K562 (cell line): ENCODE measurements at regions not wholly inside any gene's neighbourhood (a gene's known extent, or its start where the extent isn't known, plus 50 kb on each side); places are given as distances from the start of the nearest gene placed in this dataset.

ENCODE experiments used
- ATAC-seq: fragments of 200-7000 bp; cut with Tn5 transposase; 3 replicates; pipeline ENCODE4 v1.9.1; 2020; ENCODE audit warnings: moderate library complexity
- BruUV-seq: library from RNA; stranded (reverse); fragments of 400-500 nt; replicated peaks from 2 replicates; lab custom pipeline; 2021; lab: Mats Ljungman, UMichigan
- CTCF ChIA-PET: fragments of 300-600 bp; formaldehyde crosslinking; extraction: SDS; loops from one replicate; lab custom pipeline; 2021; ENCODE audit warnings: low intra/inter-chr PET ratio; lab: Yijun Ruan, JAX
- POLR2A ChIA-PET: fragments of 300-600, 350-650 bp; sonication (Branson Sonifier 250); formaldehyde crosslinking; extraction: SDS; loops from one replicate; lab custom pipeline; 2021; ENCODE audit warnings: antibody characterized with exemption, inconsistent platforms; lab: Yijun Ruan, JAX
- DNase-seq, 4 experiments: peaks; one replicate each; pipeline versions ENCODE4 v3.0.0 to v3.0.0-alpha.2; 2011 to 2018; ENCODE audit warnings: low spot score in 3 of 4, mixed read lengths in 3 of 4; ENCODE audit errors: extremely low read depth in 1 of 4
- FAIRE-seq: peaks from 2 replicates; lab custom pipeline; 2011; peaks lifted over from hg19 to GRCh38; lab: Jason Lieb, UNC
- H2AFZ ChIP-seq: 2 replicates; pipeline ENCODE4 v1.6.0; 2011; ENCODE audit warnings: low read depth, low read length, control low read depth, inconsistent platforms
- H3K27ac ChIP-seq: fragments of 200-600 bp; 3 replicates; pipeline ENCODE4 v1.8.0; 2011; ENCODE audit warnings: low read depth, mild to moderate bottlenecking, control low read depth, inconsistent platforms, low read length, moderate library complexity, mixed read lengths; ENCODE audit errors: extremely low read depth
- H3K27me3 ChIP-seq, 2 experiments: fragments of 300-600 bp in 1 of 2; 2 replicates in 1 of 2; 3 replicates in 1 of 2; pipeline versions ENCODE4 v1.6.0 to v1.8.0; 2011; ENCODE audit warnings: inconsistent platforms in 2 of 2, low read length in 2 of 2, mild to moderate bottlenecking in 1 of 2, mixed read lengths in 1 of 2, moderate library complexity in 1 of 2; ENCODE audit not compliant: control insufficient read depth in 2 of 2, insufficient read depth in 2 of 2
- H3K36me3 ChIP-seq: fragments of 300-600 bp; 3 replicates; pipeline ENCODE4 v1.8.0; 2011; ENCODE audit warnings: mild to moderate bottlenecking, low read length, inconsistent platforms; ENCODE audit not compliant: control insufficient read depth, insufficient read depth
- H3K4me1 ChIP-seq, 2 experiments: fragments of 200-600 bp in 1 of 2; replicated peaks in 1 of 2; 2 replicates in 1 of 2; 3 replicates in 1 of 2; pipeline versions ENCODE4 v1.5.1 to v1.8.0; 2011; ENCODE audit warnings: inconsistent platforms in 2 of 2, low read length in 2 of 2, mild to moderate bottlenecking in 1 of 2, mixed read lengths in 1 of 2, moderate library complexity in 1 of 2; ENCODE audit not compliant: control insufficient read depth in 2 of 2, insufficient read depth in 2 of 2
- H3K4me2 ChIP-seq: 2 replicates; pipeline ENCODE4 v1.6.1; 2011; ENCODE audit warnings: low read length, control low read depth, inconsistent platforms, mixed read lengths; ENCODE audit not compliant: insufficient read depth
- H3K4me3 ChIP-seq: fragments of 200-600 bp; sonication (generic), shearing (Covaris generic); 2 replicates; pipeline ENCODE4 v1.5.1; 2016; ENCODE audit warnings: control low read depth, inconsistent platforms
- H3K79me2 ChIP-seq: fragments of 200-600 bp; 3 replicates; pipeline ENCODE4 v1.8.0; 2011; ENCODE audit warnings: low read length, inconsistent platforms; ENCODE audit not compliant: control insufficient read depth, insufficient read depth
- H3K9ac ChIP-seq, 2 experiments: 2 replicates each; pipeline versions ENCODE4 v1.6.0 to v1.6.1; 2011; ENCODE audit warnings: low read depth in 2 of 2, low read length in 2 of 2, control low read depth in 1 of 2, inconsistent platforms in 1 of 2, mild to moderate bottlenecking in 1 of 2, mixed read lengths in 1 of 2; ENCODE audit not compliant: insufficient read depth in 1 of 2
- H3K9me1 ChIP-seq: one replicate; pipeline ENCODE4 v1.6.0; 2011; ENCODE audit warnings: inconsistent platforms, mild to moderate bottlenecking, low read length, moderate library complexity; ENCODE audit not compliant: control insufficient read depth, insufficient read depth
- H3K9me3 ChIP-seq: replicated peaks from 2 replicates; pipeline ENCODE4 v1.5.1; 2011; ENCODE audit warnings: low read depth, low read length, inconsistent platforms; ENCODE audit not compliant: control insufficient read depth, insufficient read depth
- H4K20me1 ChIP-seq: replicated peaks from 2 replicates; pipeline ENCODE4 v1.6.1; 2011; ENCODE audit warnings: low read length, inconsistent platforms, mixed read lengths; ENCODE audit not compliant: control insufficient read depth, insufficient read depth
- MYNN ChIP-seq, 2 experiments: sonication (generic); formaldehyde crosslinking in 1 of 2; IDR thresholded peaks; 2 replicates each; pipeline versions ENCODE4 v1.5.0 to v1.6.1; 2016 to 2020; ENCODE audit warnings: antibody characterized with exemption in 1 of 2, missing genetic modification reagents in 1 of 2
- TCF7 ChIP-seq: sonication (generic); IDR thresholded peaks from 2 replicates; pipeline ENCODE4 v1.6.1; 2016; ENCODE audit warnings: antibody characterized with exemption, borderline replicate concordance
- THRB ChIP-seq: fragments of 450-650 bp; formaldehyde crosslinking; conservative IDR thresholded peaks from 2 replicates; pipeline ENCODE4 v1.4.0; 2022; ENCODE audit warnings: mild to moderate bottlenecking, missing genetic modification characterization
- ZNF57 ChIP-seq: fragments of 450-650 bp; formaldehyde crosslinking; IDR thresholded peaks from 2 replicates; pipeline ENCODE4 v1.4.0; 2020; ENCODE audit warnings: mild to moderate bottlenecking, moderate library complexity
- WGBS: fragments of 100-300 bp; shearing (Covaris generic); methylation state at CpG from one replicate; pipeline ENCODE4 v1.1.6; 2016; ENCODE audit warnings: low coverage, mixed read lengths; ENCODE audit not compliant: insufficient coverage; ENCODE audit errors: missing lambda C conversion rate; 5-methylcytosine and 5-hydroxymethylcytosine counted together
- in situ Hi-C: fragments of 300-500 bp; cut with MboI; formaldehyde crosslinking; loops from 4 replicates; pipeline ENCODE4 v1.15.0; 2018; ENCODE audit warnings: inconsistent platforms, mixed read lengths
- intact Hi-C: fragments of 100-400 bp; cut with micrococcal nuclease; formaldehyde crosslinking; loops from 2 replicates; pipeline ENCODE4 v1.14.2; 2022
- TF ChIP-seq, protein P1 (sequence below): fragments of 250-450 bp; sonication (Bioruptor Pico); IDR thresholded peaks from 2 replicates; pipeline ENCODE4 v1.4.0; 2020; ENCODE audit warnings: mild to moderate bottlenecking
- TF ChIP-seq, protein P2 (sequence below): sonication (generic); formaldehyde crosslinking; IDR thresholded peaks from 2 replicates; pipeline ENCODE4 v1.8.1; 2023; ENCODE audit warnings: mild to moderate bottlenecking, missing genetic modification reagents, moderate library complexity

DNA sequence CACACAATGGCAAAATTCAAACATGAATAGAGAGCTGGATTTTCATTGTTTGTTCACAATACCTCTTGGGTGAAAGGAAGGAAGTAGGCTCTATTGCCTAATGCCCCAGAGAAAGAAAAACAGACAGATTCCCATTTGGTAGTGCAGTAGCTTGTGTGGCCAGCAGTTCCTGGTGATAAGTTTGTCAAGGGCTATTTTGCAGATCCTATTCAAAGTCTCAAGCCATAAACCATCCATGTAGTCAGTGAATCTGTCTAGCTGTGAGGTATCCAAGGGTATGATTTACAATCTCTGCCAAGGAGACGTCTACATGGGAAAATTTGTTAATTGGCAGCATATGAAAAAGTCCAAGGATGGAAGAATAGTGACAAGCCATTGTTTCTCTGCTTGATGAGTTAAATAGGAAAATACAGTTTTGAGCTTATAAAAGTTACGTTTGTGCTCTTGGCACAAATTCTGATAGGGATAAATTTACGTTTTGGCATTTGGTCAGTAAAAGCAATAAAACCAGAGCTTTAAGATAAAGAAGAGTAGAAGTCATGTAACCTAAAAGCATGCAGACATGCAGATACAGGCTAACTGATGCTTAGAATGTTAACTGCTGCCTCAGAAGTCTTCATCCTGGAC, 269.1 kb downstream of the GATA3 start:
- 0% methylated on average over 3 of the region's 3 CpGs for WGBS
- no TSS peak for BruUV-seq
- DNase-seq = no peak
- H3K4me2 ChIP-seq = no peak overlapping the region
- ChIA-PET CTCF (no interaction called here), POLR2A (interaction anchor here (0.7 kb wide), 1 partner anchor 9 kb away, joined by 4 read pairs; no protein-coding TSS in a partner anchor)
- H3K9ac ChIP-seq = no peak overlapping the region
- H3K4me3 ChIP-seq = no peak overlapping the region
- no peak for ATAC-seq
- no peaks in the 10 kb centered on the region for H3K9me3 ChIP-seq
- no peaks in the 10 kb centered on the region for H3K79me2 ChIP-seq
- H4K20me1 ChIP-seq = no peaks in the 10 kb centered on the region
- H2AFZ ChIP-seq = no peak overlapping the region
- H3K27ac ChIP-seq = no peak overlapping the region
- no peak for FAIRE-seq
- intact Hi-C loops = no loop called here
- H3K27me3 ChIP-seq = peaks cover 0 to 7% of the 10 kb centered on the region in 2 experiments; a peak in 2 of 5 replicates
- TF ChIP-seq, protein P1, sequence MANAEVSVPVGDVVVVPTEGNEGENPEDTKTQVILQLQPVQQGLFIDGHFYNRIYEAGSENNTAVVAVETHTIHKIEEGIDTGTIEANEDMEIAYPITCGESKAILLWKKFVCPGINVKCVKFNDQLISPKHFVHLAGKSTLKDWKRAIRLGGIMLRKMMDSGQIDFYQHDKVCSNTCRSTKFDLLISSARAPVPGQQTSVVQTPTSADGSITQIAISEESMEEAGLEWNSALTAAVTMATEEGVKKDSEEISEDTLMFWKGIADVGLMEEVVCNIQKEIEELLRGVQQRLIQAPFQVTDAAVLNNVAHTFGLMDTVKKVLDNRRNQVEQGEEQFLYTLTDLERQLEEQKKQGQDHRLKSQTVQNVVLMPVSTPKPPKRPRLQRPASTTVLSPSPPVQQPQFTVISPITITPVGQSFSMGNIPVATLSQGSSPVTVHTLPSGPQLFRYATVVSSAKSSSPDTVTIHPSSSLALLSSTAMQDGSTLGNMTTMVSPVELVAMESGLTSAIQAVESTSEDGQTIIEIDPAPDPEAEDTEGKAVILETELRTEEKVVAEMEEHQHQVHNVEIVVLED (CRISPR knock-in tag) = no peak
- TF ChIP-seq, protein P2, sequence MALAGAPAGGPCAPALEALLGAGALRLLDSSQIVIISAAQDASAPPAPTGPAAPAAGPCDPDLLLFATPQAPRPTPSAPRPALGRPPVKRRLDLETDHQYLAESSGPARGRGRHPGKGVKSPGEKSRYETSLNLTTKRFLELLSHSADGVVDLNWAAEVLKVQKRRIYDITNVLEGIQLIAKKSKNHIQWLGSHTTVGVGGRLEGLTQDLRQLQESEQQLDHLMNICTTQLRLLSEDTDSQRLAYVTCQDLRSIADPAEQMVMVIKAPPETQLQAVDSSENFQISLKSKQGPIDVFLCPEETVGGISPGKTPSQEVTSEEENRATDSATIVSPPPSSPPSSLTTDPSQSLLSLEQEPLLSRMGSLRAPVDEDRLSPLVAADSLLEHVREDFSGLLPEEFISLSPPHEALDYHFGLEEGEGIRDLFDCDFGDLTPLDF (CRISPR knock-in tag) = no peak
- TF ChIP-seq ZNF57 (CRISPR knock-in tag) (no peak), THRB (CRISPR knock-in tag) (no peak), MYNN (IDR thresholded peaks at IDR 0.05) (no peak), MYNN (CRISPR knock-in tag; IDR thresholded peaks at IDR 0.05) (no peak), TCF7 (no peak)
- TF ChIP-seq, all 486 proteins: peak for 0
- H3K4me1 ChIP-seq = no peaks in the 10 kb centered on the region
- H3K9me1 ChIP-seq = no peaks in the 10 kb centered on the region
- in situ Hi-C loops = no loop called here
- no peaks in the 10 kb centered on the region for H3K36me3 ChIP-seq
